ENCODE measurements at regions not wholly inside any gene's neighbourhood (a gene's known extent, or its start where the extent isn't known, plus 50 kb on each side); places are given as distances from the start of the nearest gene placed in this dataset.

DNA sequence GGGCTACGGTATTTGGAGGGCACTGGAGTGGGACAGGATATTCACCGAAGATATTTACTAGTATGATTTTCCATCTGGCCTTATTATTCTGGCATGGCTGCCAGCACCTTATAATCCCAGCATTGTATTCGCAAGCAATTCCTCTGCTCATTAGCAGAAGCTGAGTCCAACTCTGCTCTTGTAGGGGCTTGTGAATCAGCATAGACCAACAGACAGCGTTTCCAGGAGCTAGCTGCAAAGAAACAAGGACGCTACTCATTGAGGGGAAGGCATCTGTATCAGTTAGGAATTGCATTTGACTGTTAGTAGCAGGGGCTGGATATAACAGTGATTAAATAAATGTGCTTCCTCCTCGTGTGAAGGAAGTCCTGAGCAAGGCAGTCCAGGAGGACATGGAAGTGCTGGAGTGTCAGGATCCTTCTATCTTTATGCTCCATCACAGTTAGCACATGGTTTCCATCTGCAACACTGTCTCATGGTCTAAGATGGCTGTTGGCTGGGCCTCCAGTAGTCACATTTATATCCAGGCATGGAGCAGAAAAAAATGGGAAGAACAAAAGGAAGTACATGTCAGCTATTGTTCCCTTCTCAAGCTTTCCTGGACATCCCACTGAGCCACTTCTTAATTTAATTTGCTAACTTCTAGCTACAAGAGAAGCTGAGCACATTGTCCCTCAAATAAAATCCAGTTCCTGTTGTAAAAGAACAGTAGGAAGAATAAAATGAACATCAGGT lies 214.1 kb downstream of the C1D start:
- Histone ChIP-seq H3K4me2 (ENCODE audit: control insufficient read depth, insufficient read depth) (no peak overlapping the region), H3K9me3 (replicated peaks; ENCODE audit: control insufficient read depth, insufficient read depth, low read length) (no peaks in the 10 kb centered on the region), H3K79me2 (ENCODE audit: control insufficient read depth, insufficient read depth, low read length) (no peaks in the 10 kb centered on the region), H4K20me1 (ENCODE audit: control insufficient read depth, insufficient read depth) (no peaks in the 10 kb centered on the region), H3K36me3 (ENCODE audit: control insufficient read depth in 2 of 2, insufficient read depth in 2 of 2, low read length in 1 of 2) (no peaks in the 10 kb centered on the region), H3K27ac (ENCODE audit: control insufficient read depth, insufficient read depth) (no peak overlapping the region), H3K4me3 (no peak overlapping the region), H3K4me1 (ENCODE audit: control insufficient read depth, insufficient read depth, low read length) (no peaks in the 10 kb centered on the region), H3K27me3 (replicated peaks in 1 of 2; ENCODE audit: control insufficient read depth in 2 of 2, insufficient read depth in 2 of 2, low read length in 1 of 2) (no peaks in the 10 kb centered on the region; a peak in 1 of 4 replicates), H2AFZ (ENCODE audit: control insufficient read depth, low read depth, low read length) (no peak overlapping the region), H3K9ac (ENCODE audit: control insufficient read depth, insufficient read depth, low read length) (no peak overlapping the region)
- ChIA-PET CTCF (interaction anchor here (0.7 to 1.6 kb wide), 3 partner anchors 8 to 22 kb away, joined by 3 to 5 read pairs (median 3); no protein-coding TSS in a partner anchor), RAD21 (ENCODE audit: unreplicated experiment) (interaction anchor here (2.0 kb wide), 1 partner anchor 10 kb away, joined by 6 read pairs; no protein-coding TSS in a partner anchor), SMC1A (ENCODE audit: uncharacterized antibody, unreplicated experiment) (no interaction called here), POLR2A (no interaction called here)
- FAIRE-seq (no peak), DNase-seq (ENCODE audit: low read depth, low spot score) (no peak), ATAC-seq (no peak)
- WGBS (ENCODE audit: insufficient coverage, insufficient replicate concordance, low lambda C conversion rate, missing lambda C conversion rate) = 37% methylated on average over 6 of the region's 6 CpGs
- intact Hi-C loops (cut with micrococcal nuclease; ENCODE audit: unreplicated experiment) (loop anchor here (5.0 kb wide), 1 partner anchor 1421 kb away; no protein-coding TSS in a partner anchor), in situ Hi-C loops (cut with MboI) (loop anchor here (25.0 kb wide), 1 partner anchor 1411 kb away; the partner anchor contains the start of gene MEIS1)
- BruUV-seq (replicated peaks) = no TSS peak
- TF ChIP-seq ZNF622 (IDR thresholded peaks at IDR 0.05) = no peak

DNA sequence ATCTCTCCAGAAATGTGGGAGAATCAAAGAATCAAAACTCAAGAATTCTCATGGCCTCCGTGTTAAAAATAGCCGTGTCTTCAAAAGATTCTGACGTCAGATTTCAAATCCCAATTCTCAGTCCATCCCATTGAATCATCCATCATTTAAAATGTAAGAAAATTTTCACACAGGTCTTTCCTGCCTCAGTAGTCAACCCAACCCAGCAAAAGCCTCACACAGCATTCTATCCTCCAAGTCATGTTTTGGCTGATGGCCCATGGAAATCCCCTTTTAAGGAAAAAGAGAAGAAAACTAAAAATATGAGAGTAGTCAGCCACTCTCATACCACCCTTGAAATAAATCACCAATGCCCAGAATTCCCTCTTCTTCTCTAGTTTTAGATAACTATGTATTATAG lies 211.8 kb downstream of the C1D start:
- FAIRE-seq = no peak
- Histone ChIP-seq H4K20me1 (ENCODE audit: control insufficient read depth, insufficient read depth) (no peaks in the 10 kb centered on the region), H3K4me1 (ENCODE audit: control insufficient read depth, insufficient read depth, low read length) (no peaks in the 10 kb centered on the region), H3K9ac (ENCODE audit: control insufficient read depth, insufficient read depth, low read length) (no peak overlapping the region), H3K79me2 (ENCODE audit: control insufficient read depth, insufficient read depth, low read length) (no peaks in the 10 kb centered on the region), H3K27ac (ENCODE audit: control insufficient read depth, insufficient read depth) (no peak overlapping the region), H3K27me3 (replicated peaks in 1 of 2; ENCODE audit: control insufficient read depth in 2 of 2, insufficient read depth in 2 of 2, low read length in 1 of 2) (no peaks in the 10 kb centered on the region; a peak in 1 of 4 replicates), H3K9me3 (replicated peaks; ENCODE audit: control insufficient read depth, insufficient read depth, low read length) (no peaks in the 10 kb centered on the region), H3K4me3 (no peak overlapping the region), H3K36me3 (ENCODE audit: control insufficient read depth in 2 of 2, insufficient read depth in 2 of 2, low read length in 1 of 2) (no peaks in the 10 kb centered on the region), H3K4me2 (ENCODE audit: control insufficient read depth, insufficient read depth) (no peak overlapping the region), H2AFZ (ENCODE audit: control insufficient read depth, low read depth, low read length) (no peak overlapping the region)
- no peak for DNase-seq (ENCODE audit: low read depth, low spot score)
- SMC1A ChIA-PET (ENCODE audit: uncharacterized antibody, unreplicated experiment) = no interaction called here
- RAD21 ChIA-PET (ENCODE audit: unreplicated experiment) = no interaction called here
- 49% methylated on average over 3 of the region's 3 CpGs for WGBS (ENCODE audit: insufficient coverage, insufficient replicate concordance, low lambda C conversion rate, missing lambda C conversion rate)
- CTCF ChIA-PET = no interaction called here
- in situ Hi-C loops (cut with MboI) = no loop called here
- no TSS peak for BruUV-seq (replicated peaks)
- no peak for ATAC-seq
- POLR2A ChIA-PET = no interaction called here
- intact Hi-C loops (cut with micrococcal nuclease; ENCODE audit: unreplicated experiment) = no loop called here
- TF ChIP-seq JUND (IDR thresholded peaks at IDR 0.05; ENCODE audit: low read depth, low read length) (no peak), EZH2 (IDR thresholded peaks at IDR 0.05; ENCODE audit: borderline replicate concordance, control insufficient read depth, low read depth, low read length) (no peak), TBL1XR1 (IDR thresholded peaks at IDR 0.05; ENCODE audit: low read depth, low read length) (no peak), MTA2 (IDR thresholded peaks at IDR 0.05; ENCODE audit: low read depth) (no peak), ZBED1 (IDR thresholded peaks at IDR 0.05; ENCODE audit: borderline replicate concordance) (no peak), CBX3 (IDR thresholded peaks at IDR 0.05; ENCODE audit: borderline replicate concordance, low read depth) (no peak)
- TF ChIP-seq, protein P1, sequence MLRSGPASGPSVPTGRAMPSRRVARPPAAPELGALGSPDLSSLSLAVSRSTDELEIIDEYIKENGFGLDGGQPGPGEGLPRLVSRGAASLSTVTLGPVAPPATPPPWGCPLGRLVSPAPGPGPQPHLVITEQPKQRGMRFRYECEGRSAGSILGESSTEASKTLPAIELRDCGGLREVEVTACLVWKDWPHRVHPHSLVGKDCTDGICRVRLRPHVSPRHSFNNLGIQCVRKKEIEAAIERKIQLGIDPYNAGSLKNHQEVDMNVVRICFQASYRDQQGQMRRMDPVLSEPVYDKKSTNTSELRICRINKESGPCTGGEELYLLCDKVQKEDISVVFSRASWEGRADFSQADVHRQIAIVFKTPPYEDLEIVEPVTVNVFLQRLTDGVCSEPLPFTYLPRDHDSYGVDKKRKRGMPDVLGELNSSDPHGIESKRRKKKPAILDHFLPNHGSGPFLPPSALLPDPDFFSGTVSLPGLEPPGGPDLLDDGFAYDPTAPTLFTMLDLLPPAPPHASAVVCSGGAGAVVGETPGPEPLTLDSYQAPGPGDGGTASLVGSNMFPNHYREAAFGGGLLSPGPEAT (IDR thresholded peaks at IDR 0.05; ENCODE audit: low read depth) = no peak
- TF ChIP-seq, protein P2, sequence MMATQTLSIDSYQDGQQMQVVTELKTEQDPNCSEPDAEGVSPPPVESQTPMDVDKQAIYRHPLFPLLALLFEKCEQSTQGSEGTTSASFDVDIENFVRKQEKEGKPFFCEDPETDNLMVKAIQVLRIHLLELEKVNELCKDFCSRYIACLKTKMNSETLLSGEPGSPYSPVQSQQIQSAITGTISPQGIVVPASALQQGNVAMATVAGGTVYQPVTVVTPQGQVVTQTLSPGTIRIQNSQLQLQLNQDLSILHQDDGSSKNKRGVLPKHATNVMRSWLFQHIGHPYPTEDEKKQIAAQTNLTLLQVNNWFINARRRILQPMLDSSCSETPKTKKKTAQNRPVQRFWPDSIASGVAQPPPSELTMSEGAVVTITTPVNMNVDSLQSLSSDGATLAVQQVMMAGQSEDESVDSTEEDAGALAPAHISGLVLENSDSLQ (IDR thresholded peaks at IDR 0.05) = no peak
- TF ChIP-seq, protein P3, sequence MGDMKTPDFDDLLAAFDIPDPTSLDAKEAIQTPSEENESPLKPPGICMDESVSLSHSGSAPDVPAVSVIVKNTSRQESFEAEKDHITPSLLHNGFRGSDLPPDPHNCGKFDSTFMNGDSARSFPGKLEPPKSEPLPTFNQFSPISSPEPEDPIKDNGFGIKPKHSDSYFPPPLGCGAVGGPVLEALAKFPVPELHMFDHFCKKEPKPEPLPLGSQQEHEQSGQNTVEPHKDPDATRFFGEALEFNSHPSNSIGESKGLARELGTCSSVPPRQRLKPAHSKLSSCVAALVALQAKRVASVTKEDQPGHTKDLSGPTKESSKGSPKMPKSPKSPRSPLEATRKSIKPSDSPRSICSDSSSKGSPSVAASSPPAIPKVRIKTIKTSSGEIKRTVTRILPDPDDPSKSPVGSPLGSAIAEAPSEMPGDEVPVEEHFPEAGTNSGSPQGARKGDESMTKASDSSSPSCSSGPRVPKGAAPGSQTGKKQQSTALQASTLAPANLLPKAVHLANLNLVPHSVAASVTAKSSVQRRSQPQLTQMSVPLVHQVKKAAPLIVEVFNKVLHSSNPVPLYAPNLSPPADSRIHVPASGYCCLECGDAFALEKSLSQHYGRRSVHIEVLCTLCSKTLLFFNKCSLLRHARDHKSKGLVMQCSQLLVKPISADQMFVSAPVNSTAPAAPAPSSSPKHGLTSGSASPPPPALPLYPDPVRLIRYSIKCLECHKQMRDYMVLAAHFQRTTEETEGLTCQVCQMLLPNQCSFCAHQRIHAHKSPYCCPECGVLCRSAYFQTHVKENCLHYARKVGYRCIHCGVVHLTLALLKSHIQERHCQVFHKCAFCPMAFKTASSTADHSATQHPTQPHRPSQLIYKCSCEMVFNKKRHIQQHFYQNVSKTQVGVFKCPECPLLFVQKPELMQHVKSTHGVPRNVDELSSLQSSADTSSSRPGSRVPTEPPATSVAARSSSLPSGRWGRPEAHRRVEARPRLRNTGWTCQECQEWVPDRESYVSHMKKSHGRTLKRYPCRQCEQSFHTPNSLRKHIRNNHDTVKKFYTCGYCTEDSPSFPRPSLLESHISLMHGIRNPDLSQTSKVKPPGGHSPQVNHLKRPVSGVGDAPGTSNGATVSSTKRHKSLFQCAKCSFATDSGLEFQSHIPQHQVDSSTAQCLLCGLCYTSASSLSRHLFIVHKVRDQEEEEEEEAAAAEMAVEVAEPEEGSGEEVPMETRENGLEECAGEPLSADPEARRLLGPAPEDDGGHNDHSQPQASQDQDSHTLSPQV (IDR thresholded peaks at IDR 0.05) = no peak

All from GM12878 (cell line).